Hepatocyte (in vitro differentiated cells): ENCODE measurements at regions not wholly inside any gene's neighbourhood (a gene's known extent, or its start where the extent isn't known, plus 50 kb on each side); places are given as distances from the start of the nearest gene placed in this dataset.

ENCODE experiments used
- DNase-seq: peaks from one replicate; pipeline ENCODE4 v3.0.0-alpha.2; 2016; ENCODE audit warnings: low spot score
- H2AFZ ChIP-seq: fragments of 200-600 bp; sonication (generic); 2 replicates; pipeline ENCODE4 v1.6.0; 2016; ENCODE audit warnings: antibody characterized with exemption, mild to moderate bottlenecking
- H3K27ac ChIP-seq: fragments of 200-600 bp; sonication (generic); 2 replicates; pipeline ENCODE4 v1.5.1; 2016; ENCODE audit warnings: mild to moderate bottlenecking
- H3K27me3 ChIP-seq: fragments of 200-600 bp; sonication (generic); 2 replicates; pipeline ENCODE4 v1.6.1; 2016
- H3K36me3 ChIP-seq: fragments of 200-600 bp; sonication (generic); replicated peaks from 2 replicates; pipeline ENCODE4 v1.5.1; 2016; ENCODE audit warnings: low read depth; ENCODE audit not compliant: insufficient read depth
- H3K4me1 ChIP-seq: fragments of 200-600 bp; sonication (generic); 2 replicates; pipeline ENCODE4 v1.5.1; 2016; ENCODE audit warnings: mild to moderate bottlenecking, moderate library complexity; ENCODE audit not compliant: insufficient read depth
- H3K4me2 ChIP-seq: fragments of 200-600 bp; sonication (generic); 2 replicates; pipeline ENCODE4 v1.6.0; 2016
- H3K4me3 ChIP-seq: fragments of 200-600 bp; sonication (generic); 2 replicates; pipeline ENCODE4 v1.5.1; 2016; ENCODE audit warnings: mild to moderate bottlenecking
- H3K79me2 ChIP-seq: fragments of 200-600 bp; sonication (generic); 2 replicates; pipeline ENCODE4 v1.6.0; 2017; ENCODE audit warnings: mild to moderate bottlenecking
- H3K9me2 ChIP-seq: fragments of 200-600 bp; sonication (generic); replicated peaks from 2 replicates; pipeline ENCODE4 v1.6.0; 2017; ENCODE audit warnings: mild to moderate bottlenecking; ENCODE audit not compliant: insufficient read depth
- H3K9me3 ChIP-seq: fragments of 200-600 bp; sonication (generic); 2 replicates; pipeline ENCODE4 v1.5.1; 2016; ENCODE audit warnings: low read depth, mild to moderate bottlenecking
- H4K20me1 ChIP-seq: fragments of 200-600 bp; sonication (generic); 2 replicates; pipeline ENCODE4 v1.6.0; 2016; ENCODE audit warnings: mild to moderate bottlenecking; ENCODE audit not compliant: insufficient read depth, poor library complexity, severe bottlenecking
- CTCF ChIP-seq: fragments of 200-600 bp; sonication (generic); IDR thresholded peaks from 2 replicates; pipeline ENCODE4 v1.5.1; 2016; ENCODE audit warnings: antibody characterized with exemption, mild to moderate bottlenecking; ENCODE audit not compliant: poor library complexity
- EZH2 ChIP-seq: fragments of 200-600 bp; sonication (generic); IDR thresholded peaks from 2 replicates; pipeline ENCODE4 v1.6.1; 2016; ENCODE audit warnings: antibody characterized with exemption, mild to moderate bottlenecking, borderline replicate concordance
- EZH2phosphoT487 ChIP-seq: fragments of 200-600 bp; sonication (generic); IDR thresholded peaks from one replicate; pipeline ENCODE4 v1.6.1; 2018; ENCODE audit warnings: antibody characterized with exemption, mild to moderate bottlenecking, low read depth, moderate library complexity; ENCODE audit not compliant: unreplicated experiment, severe bottlenecking
- WGBS: methylation state at CpG from one replicate; pipeline ENCODE4 v1.1.6; 2016; ENCODE audit warnings: low lambda C conversion rate; ENCODE audit errors: missing lambda C conversion rate; 5-methylcytosine and 5-hydroxymethylcytosine counted together

DNA sequence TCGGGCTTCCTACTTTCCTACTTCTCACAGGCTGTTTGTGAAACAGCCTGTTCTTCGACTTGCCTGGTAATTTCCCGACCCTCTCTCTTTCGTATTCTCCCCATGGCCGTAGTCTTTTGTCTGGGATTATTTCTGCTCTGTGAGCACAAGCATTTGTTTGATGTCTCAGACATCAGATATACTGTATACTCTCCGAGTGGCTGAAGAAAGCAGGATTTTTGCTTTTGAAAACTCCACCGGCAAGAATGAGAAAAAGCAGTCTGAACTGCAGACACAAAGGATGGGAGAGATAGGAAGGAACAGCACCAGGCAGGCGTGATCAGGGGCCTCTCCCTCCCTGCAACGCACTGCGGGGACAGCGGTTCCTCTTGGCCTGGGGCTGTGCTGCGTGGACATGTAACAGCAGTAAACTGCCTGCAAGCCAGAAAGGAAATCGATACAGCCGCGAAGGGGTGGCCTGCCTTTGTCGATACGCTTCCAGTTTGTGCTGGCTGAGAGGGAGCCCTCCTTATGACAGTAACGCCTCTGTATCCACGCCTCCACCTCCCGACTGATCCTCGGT lies 313.9 kb upstream of the TLE4 start:
- 73% methylated on average over 21 of the region's 21 CpGs for WGBS
- Histone ChIP-seq H3K4me1 (no peaks in the 10 kb centered on the region), H3K27me3 (no peaks in the 10 kb centered on the region), H3K27ac (no peak overlapping the region), H3K9me3 (no peaks in the 10 kb centered on the region), H2AFZ (peak overlapping the region; percentile 29), H3K36me3 (no peaks in the 10 kb centered on the region), H3K9me2 (no peaks in the 10 kb centered on the region), H3K79me2 (no peaks in the 10 kb centered on the region), H3K4me2 (peak overlapping the region; percentile 77), H4K20me1 (no peaks in the 10 kb centered on the region), H3K4me3 (no peak overlapping the region)
- DNase-seq, result no peak
- no peak for TF ChIP-seq CTCF
- TF ChIP-seq EZH2phosphoT487, result no peak
- no peak for TF ChIP-seq EZH2

- no peak for TF ChIP-seq CTCF
- no peak for TF ChIP-seq EZH2
- no peak for TF ChIP-seq EZH2phosphoT487
- Histone ChIP-seq H3K9me2 (no peaks in the 10 kb centered on the region), H3K79me2 (no peaks in the 10 kb centered on the region), H4K20me1 (no peaks in the 10 kb centered on the region), H3K4me3 (no peak overlapping the region), H3K36me3 (no peaks in the 10 kb centered on the region), H3K27me3 (no peaks in the 10 kb centered on the region), H3K9me3 (no peaks in the 10 kb centered on the region), H3K4me1 (no peaks in the 10 kb centered on the region), H3K27ac (no peak overlapping the region), H3K4me2 (no peak overlapping the region), H2AFZ (no peak overlapping the region)
- 94% methylated on average over 4 of the region's 4 CpGs for WGBS
- DNase-seq, result no peak
Observed at GRCh38 chr9:79259858-79260257, 311.9 kb upstream of the TLE4 start.

DNA sequence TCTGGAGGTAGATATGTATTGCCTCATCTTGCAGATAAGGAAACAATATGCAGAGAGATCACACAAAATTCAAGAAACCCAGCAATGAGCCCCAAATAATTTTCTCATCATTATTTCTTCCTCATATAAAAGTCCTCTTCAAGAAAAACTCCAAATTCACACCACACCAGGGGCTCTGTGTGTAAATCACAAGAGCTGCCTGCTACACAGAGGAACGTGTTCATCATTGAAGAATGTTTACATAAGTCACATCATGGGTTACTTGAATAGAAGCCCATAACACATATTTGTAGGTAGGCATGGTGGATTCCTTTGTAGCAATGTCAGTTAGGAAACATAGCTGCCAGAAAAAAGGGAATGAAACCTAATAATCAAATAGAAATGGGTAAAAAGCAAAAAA lies 308.1 kb upstream of the TLE4 start:
- H3K27me3 ChIP-seq, result no peaks in the 10 kb centered on the region
- no peaks in the 10 kb centered on the region for H3K4me1 ChIP-seq
- no peak for DNase-seq
- TF ChIP-seq CTCF (no peak), EZH2 (no peak), EZH2phosphoT487 (no peak)
- H3K36me3 ChIP-seq, result no peaks in the 10 kb centered on the region
- no peaks in the 10 kb centered on the region for H3K79me2 ChIP-seq
- no peaks in the 10 kb centered on the region for H4K20me1 ChIP-seq
- no peaks in the 10 kb centered on the region for H3K9me2 ChIP-seq
- no peaks in the 10 kb centered on the region for H3K9me3 ChIP-seq
- no peak overlapping the region for H2AFZ ChIP-seq
- H3K4me2 ChIP-seq, result no peak overlapping the region
- H3K27ac ChIP-seq, result no peak overlapping the region
- H3K4me3 ChIP-seq, result no peak overlapping the region
- 84% methylated on average over 1 of the region's 1 CpG for WGBS

DNA sequence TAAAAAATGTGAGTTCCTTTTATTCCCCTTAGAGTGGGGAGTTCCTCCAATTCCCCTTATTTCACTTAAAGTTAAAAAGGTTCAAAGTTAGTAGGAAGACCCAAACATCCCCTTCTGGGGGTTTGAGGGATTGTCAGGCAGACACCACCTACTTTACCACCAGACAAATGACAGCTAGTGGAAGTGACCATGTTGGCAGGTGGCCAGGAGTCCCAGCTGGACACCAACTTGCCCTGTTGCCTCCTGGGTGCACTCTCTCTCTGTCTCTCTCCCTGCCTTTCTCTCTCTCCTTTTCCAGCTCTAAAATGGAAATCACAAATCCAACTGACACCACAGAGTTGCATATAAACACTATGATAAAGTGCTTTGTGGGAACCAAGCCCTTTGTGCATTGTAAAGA lies 307.7 kb upstream of the TLE4 start:
- no peaks in the 10 kb centered on the region for H3K4me1 ChIP-seq
- no peak overlapping the region for H3K4me2 ChIP-seq
- H3K36me3 ChIP-seq, result no peaks in the 10 kb centered on the region
- no peak overlapping the region for H3K27ac ChIP-seq
- no peaks in the 10 kb centered on the region for H4K20me1 ChIP-seq
- H3K4me3 ChIP-seq, result no peak overlapping the region
- TF ChIP-seq EZH2 (no peak), CTCF (no peak), EZH2phosphoT487 (no peak)
- H3K9me3 ChIP-seq, result no peaks in the 10 kb centered on the region
- no peaks in the 10 kb centered on the region for H3K27me3 ChIP-seq
- DNase-seq, result no peak
- H3K9me2 ChIP-seq, result no peaks in the 10 kb centered on the region
- no peaks in the 10 kb centered on the region for H3K79me2 ChIP-seq
- no peak overlapping the region for H2AFZ ChIP-seq
